ENCODE measurements at regions not wholly inside any gene's neighbourhood (a gene's known extent, or its start where the extent isn't known, plus 50 kb on each side); places are given as distances from the start of the nearest gene placed in this dataset.

GRCh38 chr3:69568458-69568857, 170.8 kb upstream of the MITF start:
- DNase-seq (ENCODE audit: insufficient read length, low spot score) (no peak), FAIRE-seq (no peak)
- TF ChIP-seq CTCF (IDR thresholded peaks at IDR 0.05; ENCODE audit: insufficient read depth, missing control alignments), result no peak

DNA sequence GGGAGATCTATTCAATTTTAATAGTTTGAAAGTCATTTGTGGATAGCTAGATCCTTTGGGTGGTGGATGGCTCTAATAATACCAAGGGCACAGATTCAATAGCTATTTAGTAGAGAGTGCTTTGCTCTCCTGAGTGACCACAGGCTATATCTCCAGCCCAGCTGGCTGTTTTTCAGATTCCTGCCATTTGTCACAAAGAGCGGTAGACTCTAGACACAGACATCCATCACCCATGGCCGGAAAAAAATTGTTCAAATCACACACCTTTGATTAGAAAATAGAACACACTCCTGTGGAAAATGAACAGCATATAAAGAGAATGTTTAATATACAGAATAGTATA, 171.6 kb upstream of the MITF start:
- DNase-seq (ENCODE audit: insufficient read length, low spot score) (no peak), FAIRE-seq (no peak)
- no peak for TF ChIP-seq CTCF (IDR thresholded peaks at IDR 0.05; ENCODE audit: insufficient read depth, missing control alignments)

DNA sequence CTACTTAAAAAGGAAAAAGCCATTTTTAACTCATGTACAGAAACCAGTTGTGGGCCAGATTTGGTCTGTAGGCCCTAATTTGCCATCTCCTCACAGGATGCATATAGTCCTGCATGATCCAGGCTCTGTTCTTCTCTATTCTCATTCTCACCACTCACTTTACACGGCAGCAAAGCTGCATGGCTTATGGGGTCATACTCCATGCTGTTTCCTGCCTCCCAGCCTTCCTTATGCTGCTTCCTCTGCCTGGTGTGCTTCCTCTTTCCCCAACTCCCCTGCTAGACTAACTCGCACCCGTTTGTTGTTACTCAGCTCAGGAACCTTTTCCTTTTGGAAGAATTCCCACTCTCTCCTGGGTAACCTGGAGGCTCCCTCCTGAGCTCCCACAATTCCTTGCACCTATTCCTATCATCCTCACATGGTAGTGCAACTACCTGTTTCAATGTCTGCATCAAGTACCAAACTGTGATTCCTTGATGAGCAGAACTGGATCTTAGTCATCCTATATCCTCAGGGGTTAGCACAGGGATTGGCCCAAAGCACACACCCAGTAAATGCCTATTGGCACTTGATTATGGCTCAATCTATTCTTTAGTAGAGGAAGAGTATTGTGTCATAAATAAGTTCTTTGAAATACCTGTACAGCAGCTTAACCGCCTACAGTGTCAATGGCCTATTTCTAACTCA, 172.1 kb upstream of the MITF start:
- FAIRE-seq (no peak), DNase-seq (ENCODE audit: insufficient read length, low spot score) (no peak)
- TF ChIP-seq CTCF (IDR thresholded peaks at IDR 0.05; ENCODE audit: insufficient read depth, missing control alignments), result no peak

- no peak for FAIRE-seq
- DNase-seq (ENCODE audit: insufficient read length, low spot score), result no peak
- TF ChIP-seq CTCF (IDR thresholded peaks at IDR 0.05; ENCODE audit: insufficient read depth, missing control alignments), result no peak
These were observed 173.0 kb upstream of the MITF start for GRCh38 chr3:69566275-69566674.

DNA sequence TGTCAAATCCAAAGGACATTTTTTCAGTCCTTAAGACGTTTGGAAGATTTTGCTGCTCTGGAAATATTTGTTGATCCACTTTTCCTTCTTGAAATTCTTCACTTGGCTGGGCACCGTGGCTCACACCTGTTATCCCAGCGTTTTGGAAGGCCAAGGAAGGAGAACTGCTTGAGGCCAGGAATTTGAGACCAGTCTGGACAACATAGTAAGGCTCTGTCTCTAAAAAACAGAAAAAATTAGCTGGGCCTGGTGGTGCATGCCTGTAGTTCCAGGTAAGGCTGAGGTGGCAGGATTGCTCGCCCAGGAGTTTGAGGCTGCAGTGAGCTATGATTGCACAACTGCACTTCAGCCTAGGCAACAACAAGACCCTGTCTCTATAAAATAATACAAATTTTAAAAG, 173.9 kb upstream of the MITF start:
- TF ChIP-seq CTCF (IDR thresholded peaks at IDR 0.05; ENCODE audit: insufficient read depth, missing control alignments), result no peak
- DNase-seq (ENCODE audit: insufficient read length, low spot score) (no peak), FAIRE-seq (no peak)

DNA sequence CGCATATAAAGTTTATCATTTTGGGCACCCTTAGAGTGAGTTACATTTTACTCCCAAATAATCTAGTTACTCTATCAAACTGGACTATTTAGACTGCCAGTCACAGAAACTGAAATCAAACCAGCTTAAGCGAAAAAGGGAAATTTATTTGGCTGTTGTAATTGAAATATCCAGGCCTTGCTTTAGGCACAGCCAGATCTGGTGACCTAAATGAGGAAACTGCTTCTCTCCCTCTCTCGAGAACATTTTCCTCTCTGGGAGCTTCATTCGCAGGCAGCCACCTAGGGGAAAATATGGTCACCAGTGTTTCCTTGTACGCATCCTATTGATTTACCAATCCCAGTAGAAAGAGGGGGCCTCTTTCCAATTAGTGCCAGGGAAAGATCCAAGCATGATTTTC, 175.3 kb upstream of the MITF start:
- FAIRE-seq (no peak), DNase-seq (ENCODE audit: insufficient read length, low spot score) (no peak)
- TF ChIP-seq CTCF (IDR thresholded peaks at IDR 0.05; ENCODE audit: insufficient read depth, missing control alignments), result no peak

- DNase-seq (ENCODE audit: insufficient read length, low spot score), result no peak
- no peak for FAIRE-seq
- no peak for TF ChIP-seq CTCF (IDR thresholded peaks at IDR 0.05; ENCODE audit: insufficient read depth, missing control alignments)
These were observed 176.1 kb upstream of the MITF start for GRCh38 chr3:69563151-69563550.

Data from D721Med (cell line).